K562 (cell line): ENCODE measurements at regions not wholly inside any gene's neighbourhood (a gene's known extent, or its start where the extent isn't known, plus 50 kb on each side); places are given as distances from the start of the nearest gene placed in this dataset.

Experiments
- RBM39 ChIP-seq: fragments of 200-400 bp; formaldehyde crosslinking; optimal IDR thresholded peaks from 2 replicates; pipeline ENCODE3; 2018; ENCODE audit warnings: low read depth, low read length
- SLC30A9 ChIP-seq: fragments of 250-450 bp; sonication (Bioruptor Pico); IDR thresholded peaks from 2 replicates; pipeline ENCODE4 v1.8.0; 2022; ENCODE audit warnings: mild to moderate bottlenecking, moderate library complexity
- ZNF217 ChIP-seq: sonication (generic); formaldehyde crosslinking; IDR thresholded peaks from 2 replicates; pipeline ENCODE4 v1.8.0; 2022; ENCODE audit warnings: mild to moderate bottlenecking, missing genetic modification reagents
- ZNF407 ChIP-seq: fragments of 450-650 bp; IDR thresholded peaks from 2 replicates; pipeline ENCODE4 v1.6.1; 2016; ENCODE audit warnings: low read depth
- ZNF699 ChIP-seq: fragments of 250-450 bp; sonication (Bioruptor Pico); IDR thresholded peaks from 2 replicates; pipeline ENCODE4 v1.8.0; 2021; ENCODE audit warnings: mild to moderate bottlenecking, moderate library complexity; ENCODE audit not compliant: insufficient replicate concordance

- TF ChIP-seq ZNF407 (no peak), ZNF699 (CRISPR knock-in tag) (no peak), RBM39 (no peak), SLC30A9 (CRISPR knock-in tag) (no peak), ZNF217 (CRISPR knock-in tag) (no peak)
Observed at GRCh38 chr6:132076452-132076851, 125.3 kb upstream of the CCN2 start (continued).
